ENCODE measurements at regions not wholly inside any gene's neighbourhood (a gene's known extent, or its start where the extent isn't known, plus 50 kb on each side); places are given as distances from the start of the nearest gene placed in this dataset.

DNA sequence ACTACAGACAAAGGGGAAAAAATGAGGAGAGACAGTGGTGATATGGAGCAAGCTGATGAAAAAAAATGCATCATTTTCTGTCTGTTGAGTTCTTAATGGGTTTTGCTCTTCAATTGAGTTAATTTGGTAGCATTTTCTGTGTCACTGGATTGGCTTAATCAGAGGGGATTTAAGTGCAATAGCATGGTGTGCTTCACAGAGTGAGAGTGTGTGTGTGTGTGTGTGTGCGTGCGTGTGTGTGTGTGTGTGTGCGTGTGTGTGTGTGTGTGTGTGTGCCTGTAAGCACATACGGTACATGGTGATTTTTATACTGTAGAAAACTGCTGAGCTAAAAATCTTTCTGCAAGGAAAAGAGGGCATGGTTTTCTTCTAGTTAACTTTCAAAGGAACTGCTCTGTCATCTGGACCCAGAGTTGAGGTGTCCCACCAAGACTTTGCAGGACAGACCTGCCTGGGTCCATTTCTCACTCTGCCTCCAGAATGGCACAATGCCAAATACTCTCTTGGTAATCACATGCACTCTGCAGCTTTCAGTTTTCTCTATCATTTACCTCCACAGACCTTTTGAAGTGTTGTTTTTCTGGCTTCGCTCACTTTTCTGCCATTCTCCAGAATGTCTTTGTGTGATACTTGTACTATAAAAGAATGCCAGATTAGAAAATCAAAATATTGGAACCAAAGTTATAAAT is 952.6 kb upstream of the SOX9 start:
- intact Hi-C loops (cut with micrococcal nuclease): no loop called here
- CTCF ChIA-PET: no interaction called here
- Mint-ChIP-seq H3K9me3 (peaks cover 4% of the 10 kb centered on the region), H3K27ac (no peak overlapping the region), H3K27me3 (ENCODE audit: low read depth) (no peaks in the 10 kb centered on the region), H3K36me3 (ENCODE audit: low read depth) (no peaks in the 10 kb centered on the region), H3K4me1 (ENCODE audit: low read depth) (no peaks in the 10 kb centered on the region), H3K4me3 (no peak overlapping the region)
- no peak for DNase-seq

GRCh38 chr17:71170070-71170469 is 950.8 kb upstream of the SOX9 start:
- no peak for DNase-seq
- intact Hi-C loops (cut with micrococcal nuclease): no loop called here
- Mint-ChIP-seq H3K27me3 (ENCODE audit: low read depth) (no peaks in the 10 kb centered on the region), H3K4me3 (no peak overlapping the region), H3K9me3 (peaks cover 4% of the 10 kb centered on the region), H3K4me1 (ENCODE audit: low read depth) (no peaks in the 10 kb centered on the region), H3K36me3 (ENCODE audit: low read depth) (no peaks in the 10 kb centered on the region), H3K27ac (no peak overlapping the region)
- CTCF ChIA-PET: no interaction called here

DNA sequence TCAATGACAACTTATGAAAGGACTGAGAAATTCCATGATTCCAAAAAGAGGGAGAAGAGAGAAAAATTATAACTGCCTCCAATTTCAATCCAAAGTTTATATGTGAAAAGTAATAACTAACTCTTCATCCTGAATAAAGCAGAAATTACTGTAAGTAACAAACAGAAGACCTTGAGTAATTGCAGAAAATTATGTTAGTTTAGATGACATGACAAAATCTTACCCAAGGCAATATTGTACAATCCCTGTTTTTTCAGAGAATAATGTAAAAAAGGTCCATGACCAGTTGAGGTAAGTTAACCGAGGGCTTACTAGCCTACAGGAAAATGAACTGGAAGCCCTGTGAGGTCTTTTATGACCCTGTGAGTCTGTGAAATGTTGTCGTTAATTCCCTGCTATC is 949.5 kb upstream of the SOX9 start:
- Mint-ChIP-seq H3K4me3 (no peak overlapping the region), H3K9me3 (peaks cover 4% of the 10 kb centered on the region), H3K36me3 (ENCODE audit: low read depth) (no peaks in the 10 kb centered on the region), H3K27me3 (ENCODE audit: low read depth) (no peaks in the 10 kb centered on the region), H3K4me1 (ENCODE audit: low read depth) (no peaks in the 10 kb centered on the region), H3K27ac (no peak overlapping the region)
- intact Hi-C loops (cut with micrococcal nuclease): no loop called here
- CTCF ChIA-PET: no interaction called here
- DNase-seq: no peak

DNA sequence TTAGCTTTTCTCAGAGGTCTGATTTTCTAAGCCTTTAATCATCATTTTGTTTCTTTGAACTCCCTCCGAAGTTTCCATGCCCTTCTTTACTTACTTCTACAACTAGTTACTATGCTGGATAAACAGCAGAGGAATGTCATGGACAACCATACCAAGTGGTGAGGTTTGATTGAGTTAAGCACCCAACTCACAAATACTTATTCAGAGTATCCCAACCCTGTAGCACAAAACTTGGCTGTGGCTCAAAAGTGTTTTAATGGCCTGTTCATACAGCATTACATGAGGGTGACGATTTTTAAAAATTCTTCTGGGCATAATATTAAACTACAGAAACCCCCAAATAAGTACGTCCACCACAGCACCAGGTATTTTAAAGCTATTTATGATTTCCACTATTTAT is 946.8 kb upstream of the SOX9 start:
- DNase-seq: no peak
- Mint-ChIP-seq H3K4me3 (no peak overlapping the region), H3K9me3 (peaks cover 3% of the 10 kb centered on the region), H3K4me1 (ENCODE audit: low read depth) (no peaks in the 10 kb centered on the region), H3K36me3 (ENCODE audit: low read depth) (no peaks in the 10 kb centered on the region), H3K27ac (no peak overlapping the region), H3K27me3 (ENCODE audit: low read depth) (no peaks in the 10 kb centered on the region)
- intact Hi-C loops (cut with micrococcal nuclease): no loop called here
- CTCF ChIA-PET: no interaction called here

- Mint-ChIP-seq H3K36me3 (ENCODE audit: low read depth) (no peaks in the 10 kb centered on the region), H3K4me3 (no peak overlapping the region), H3K27ac (no peak overlapping the region), H3K9me3 (peaks cover 3% of the 10 kb centered on the region), H3K4me1 (ENCODE audit: low read depth) (no peaks in the 10 kb centered on the region), H3K27me3 (ENCODE audit: low read depth) (no peaks in the 10 kb centered on the region)
- DNase-seq: no peak
- intact Hi-C loops (cut with micrococcal nuclease): no loop called here
- CTCF ChIA-PET: no interaction called here
These were observed 944.5 kb upstream of the SOX9 start for GRCh38 chr17:71176331-71176730.

GRCh38 chr17:71176928-71177443 is 943.8 kb upstream of the SOX9 start:
- no peaks in the 10 kb centered on the region for H3K27me3 Mint-ChIP-seq (ENCODE audit: low read depth)
- H3K4me1 Mint-ChIP-seq (ENCODE audit: low read depth): no peaks in the 10 kb centered on the region
- H3K36me3 Mint-ChIP-seq (ENCODE audit: low read depth): no peaks in the 10 kb centered on the region
- no peak for DNase-seq
- H3K27ac Mint-ChIP-seq: no peak overlapping the region
- CTCF ChIA-PET: no interaction called here
- intact Hi-C loops (cut with micrococcal nuclease): no loop called here
- no peaks in the 10 kb centered on the region for H3K9me3 Mint-ChIP-seq
- no peak overlapping the region for H3K4me3 Mint-ChIP-seq

DNA sequence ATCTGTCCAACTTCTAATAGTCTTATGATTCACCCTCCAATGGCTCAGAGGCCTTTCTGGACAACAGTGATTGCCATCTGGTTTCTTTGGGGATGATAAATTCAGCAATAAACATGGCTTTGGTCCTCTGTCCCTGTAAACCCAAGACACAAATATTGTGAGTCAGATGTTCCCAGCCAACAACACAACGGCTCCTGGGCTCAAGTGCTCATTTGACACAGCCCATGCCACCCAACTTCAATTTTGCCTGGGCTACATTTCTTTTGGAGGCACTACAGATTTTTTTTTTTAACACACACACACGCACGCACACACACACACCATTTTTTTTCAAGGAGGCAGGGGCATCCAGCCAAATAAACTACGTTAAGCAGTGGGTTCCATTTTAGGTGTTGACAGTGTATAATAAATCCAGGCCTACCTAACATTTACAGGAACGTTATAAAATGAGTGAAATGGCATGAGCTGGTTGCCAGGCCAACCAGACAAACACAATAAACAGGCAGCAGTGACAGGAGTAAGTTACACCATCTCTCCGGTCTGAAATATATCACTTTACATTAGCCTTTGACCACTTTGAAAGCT is 939.9 kb upstream of the SOX9 start:
- no peak for DNase-seq
- no peaks in the 10 kb centered on the region for H3K36me3 Mint-ChIP-seq (ENCODE audit: low read depth)
- H3K4me3 Mint-ChIP-seq: no peak overlapping the region
- H3K27me3 Mint-ChIP-seq (ENCODE audit: low read depth): no peaks in the 10 kb centered on the region
- intact Hi-C loops (cut with micrococcal nuclease): no loop called here
- CTCF ChIA-PET: no interaction called here
- no peaks in the 10 kb centered on the region for H3K4me1 Mint-ChIP-seq (ENCODE audit: low read depth)
- no peak overlapping the region for H3K27ac Mint-ChIP-seq
- H3K9me3 Mint-ChIP-seq: no peaks in the 10 kb centered on the region

GRCh38 chr17:71183066-71183660 is 937.7 kb upstream of the SOX9 start:
- H3K36me3 Mint-ChIP-seq (ENCODE audit: low read depth): no peaks in the 10 kb centered on the region
- H3K4me3 Mint-ChIP-seq: no peak overlapping the region
- no peaks in the 10 kb centered on the region for H3K27me3 Mint-ChIP-seq (ENCODE audit: low read depth)
- no peaks in the 10 kb centered on the region for H3K4me1 Mint-ChIP-seq (ENCODE audit: low read depth)
- CTCF ChIA-PET: no interaction called here
- no peak for DNase-seq
- intact Hi-C loops (cut with micrococcal nuclease): no loop called here
- H3K27ac Mint-ChIP-seq: no peak overlapping the region
- H3K9me3 Mint-ChIP-seq: no peaks in the 10 kb centered on the region

- CTCF ChIA-PET: no interaction called here
- no peaks in the 10 kb centered on the region for H3K27me3 Mint-ChIP-seq (ENCODE audit: low read depth)
- intact Hi-C loops (cut with micrococcal nuclease): no loop called here
- DNase-seq: no peak
- H3K27ac Mint-ChIP-seq: no peak overlapping the region
- H3K9me3 Mint-ChIP-seq: peaks cover 2% of the 10 kb centered on the region
- H3K4me3 Mint-ChIP-seq: no peak overlapping the region
- no peaks in the 10 kb centered on the region for H3K36me3 Mint-ChIP-seq (ENCODE audit: low read depth)
- no peaks in the 10 kb centered on the region for H3K4me1 Mint-ChIP-seq (ENCODE audit: low read depth)
These were observed 936.1 kb upstream of the SOX9 start for GRCh38 chr17:71184716-71185115.

GRCh38 chr17:71187145-71187878 is 933.5 kb upstream of the SOX9 start:
- Mint-ChIP-seq H3K4me3 (no peak overlapping the region), H3K36me3 (ENCODE audit: low read depth) (no peaks in the 10 kb centered on the region), H3K9me3 (peaks cover 2% of the 10 kb centered on the region), H3K4me1 (ENCODE audit: low read depth) (no peaks in the 10 kb centered on the region), H3K27me3 (ENCODE audit: low read depth) (no peaks in the 10 kb centered on the region), H3K27ac (no peak overlapping the region)
- intact Hi-C loops (cut with micrococcal nuclease): no loop called here
- CTCF ChIA-PET: no interaction called here
- no peak for DNase-seq

DNA sequence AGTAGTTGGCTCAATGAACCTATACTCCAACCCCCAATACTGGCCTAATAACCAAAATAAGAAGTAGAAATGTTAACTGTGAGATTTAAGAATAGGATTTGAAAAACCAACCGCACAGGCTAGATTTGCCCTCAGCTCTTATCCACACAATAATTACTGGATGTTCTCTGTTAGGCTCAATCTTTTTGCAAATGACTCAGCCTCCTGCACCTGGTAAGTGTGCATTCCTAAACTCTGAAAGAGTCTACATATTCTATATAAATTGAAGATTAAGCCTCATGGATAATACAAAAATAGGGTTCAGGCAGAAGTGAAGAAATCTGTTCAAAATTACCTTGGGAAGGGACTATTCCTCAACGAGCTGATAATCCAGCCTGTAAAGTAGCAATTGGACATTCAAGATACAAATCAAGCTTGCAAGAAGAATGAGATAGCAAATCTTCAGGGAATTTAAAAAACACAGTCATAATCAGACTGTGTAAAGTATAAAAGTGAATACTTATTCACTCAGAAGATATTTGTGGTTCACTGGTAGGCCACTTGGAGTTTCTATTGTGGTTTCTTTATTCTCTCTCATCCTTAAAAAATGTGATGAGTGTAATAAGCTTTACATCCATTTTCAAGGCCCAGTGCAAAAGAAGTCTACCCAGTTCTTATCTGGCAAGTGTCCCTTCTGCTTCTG is 931.9 kb upstream of the SOX9 start:
- CTCF ChIA-PET: no interaction called here
- Mint-ChIP-seq H3K27me3 (ENCODE audit: low read depth) (no peaks in the 10 kb centered on the region), H3K4me1 (ENCODE audit: low read depth) (no peaks in the 10 kb centered on the region), H3K4me3 (no peak overlapping the region), H3K27ac (no peak overlapping the region), H3K9me3 (peaks cover 2% of the 10 kb centered on the region), H3K36me3 (ENCODE audit: low read depth) (no peaks in the 10 kb centered on the region)
- no peak for DNase-seq
- intact Hi-C loops (cut with micrococcal nuclease): no loop called here

- CTCF ChIA-PET: no interaction called here
- H3K27me3 Mint-ChIP-seq (ENCODE audit: low read depth): no peaks in the 10 kb centered on the region
- intact Hi-C loops (cut with micrococcal nuclease): no loop called here
- H3K36me3 Mint-ChIP-seq (ENCODE audit: low read depth): no peaks in the 10 kb centered on the region
- no peaks in the 10 kb centered on the region for H3K4me1 Mint-ChIP-seq (ENCODE audit: low read depth)
- H3K4me3 Mint-ChIP-seq: no peak overlapping the region
- H3K9me3 Mint-ChIP-seq: peaks cover 2% of the 10 kb centered on the region
- DNase-seq: no peak
- no peak overlapping the region for H3K27ac Mint-ChIP-seq
These were observed 931.4 kb upstream of the SOX9 start for GRCh38 chr17:71189493-71189831.

Data from activated naive CD4-positive, alpha-beta T cell treated with anti-CD3 and anti-CD28 coated beads for 36 hours (primary cell).